ENCODE measurements at regions not wholly inside any gene's neighbourhood (a gene's known extent, or its start where the extent isn't known, plus 50 kb on each side); places are given as distances from the start of the nearest gene placed in this dataset.

GRCh38 chr3:132378-132777 is 64.2 kb upstream of the CHL1 start:
- TF ChIP-seq CTCF (IDR thresholded peaks at IDR 0.05; ENCODE audit: insufficient read depth, low read length, poor library complexity, severe bottlenecking): no peak
- no peak for TF ChIP-seq EZH2phosphoT487 (conservative IDR thresholded peaks at IDR 0.05; ENCODE audit: low read length)

All from SU-DHL-6 (cell line).